A204.1 (cell line): ENCODE measurements at regions not wholly inside any gene's neighbourhood (a gene's known extent, or its start where the extent isn't known, plus 50 kb on each side); places are given as distances from the start of the nearest gene placed in this dataset.
"Not testable (repeated sequence)": the region's sequence is repeated elsewhere in the genome, so short reads cannot be mapped to it uniquely, and the experiment has no call there.

Experiments
- FAIRE-seq: peaks from 2 replicates; lab custom pipeline; 2012; peaks lifted over from hg19 to GRCh38; lab: Jason Lieb, UNC

- no peak for FAIRE-seq
These were observed 181.3 kb upstream of the KLF3 start for GRCh38 chr4:38482696-38483095.

- FAIRE-seq: not testable (repeated sequence)
These were observed 180.4 kb upstream of the KLF3 start for GRCh38 chr4:38483628-38484027.

GRCh38 chr4:38489011-38489861, 174.8 kb upstream of the KLF3 start:
- FAIRE-seq: no peak

- FAIRE-seq: no peak
These were observed 173.9 kb upstream of the KLF3 start for GRCh38 chr4:38489924-38490639.

- FAIRE-seq: no peak
These were observed 173.1 kb upstream of the KLF3 start for GRCh38 chr4:38490753-38491446.

- FAIRE-seq: no peak
These were observed 172.0 kb upstream of the KLF3 start for GRCh38 chr4:38491854-38492478.

- FAIRE-seq: no peak
These were observed 170.9 kb upstream of the KLF3 start for GRCh38 chr4:38493066-38493465.

- no peak for FAIRE-seq
These were observed 168.6 kb upstream of the KLF3 start for GRCh38 chr4:38495446-38495845.

- no peak for FAIRE-seq
These were observed 166.9 kb upstream of the KLF3 start for GRCh38 chr4:38497121-38497520.

- FAIRE-seq: no peak
These were observed 164.9 kb upstream of the KLF3 start for GRCh38 chr4:38499101-38499500.

GRCh38 chr4:38500433-38500832, 163.6 kb upstream of the KLF3 start:
- FAIRE-seq: no peak

- no peak for FAIRE-seq
These were observed 162.3 kb upstream of the KLF3 start for GRCh38 chr4:38501698-38502097.

GRCh38 chr4:38503689-38504395, 160.2 kb upstream of the KLF3 start:
- FAIRE-seq: no peak

GRCh38 chr4:38504396-38504715, 159.6 kb upstream of the KLF3 start:
- no peak for FAIRE-seq

- no peak for FAIRE-seq
These were observed 154.4 kb upstream of the KLF3 start for GRCh38 chr4:38509551-38509950.

GRCh38 chr4:38510201-38510600, 153.8 kb upstream of the KLF3 start:
- FAIRE-seq: no peak

- FAIRE-seq: no peak
These were observed 152.3 kb upstream of the KLF3 start for GRCh38 chr4:38511702-38512101.

GRCh38 chr4:38512840-38513239, 151.2 kb upstream of the KLF3 start:
- FAIRE-seq: no peak

GRCh38 chr4:38514465-38515146, 149.4 kb upstream of the KLF3 start:
- no peak for FAIRE-seq

- FAIRE-seq: no peak
These were observed 147.8 kb upstream of the KLF3 start for GRCh38 chr4:38516190-38516589.

- no peak for FAIRE-seq
These were observed 144.3 kb upstream of the KLF3 start for GRCh38 chr4:38519666-38520065.

- no peak for FAIRE-seq
These were observed 140.9 kb upstream of the KLF3 start for GRCh38 chr4:38523054-38523453.
